Colonic mucosa (tissue), 4 donors: ENCODE measurements at regions not wholly inside any gene's neighbourhood (a gene's known extent, or its start where the extent isn't known, plus 50 kb on each side); places are given as distances from the start of the nearest gene placed in this dataset.
A peak's percentile ranks its signal among the peaks of the same experiment; 100 is the strongest.

Experiments used
- DNase-seq: peaks from one replicate; pipeline ENCODE4 v3.0.0-alpha.2; 2020
- H3K27ac ChIP-seq: fragments of 200-600 bp; one replicate; pipeline ENCODE4 v1.8.0; 2021
- H3K27me3 ChIP-seq: fragments of 200-600 bp; one replicate; pipeline ENCODE4 v1.8.0; 2021
- H3K36me3 ChIP-seq: fragments of 200-600 bp; one replicate; pipeline ENCODE4 v1.8.0; 2021
- H3K4me1 ChIP-seq: fragments of 200-600 bp; one replicate; pipeline ENCODE4 v1.8.0; 2021; ENCODE audit warnings: mild to moderate bottlenecking
- H3K4me3 ChIP-seq: fragments of 200-600 bp; one replicate; pipeline ENCODE4 v1.8.0; 2021
- H3K9ac ChIP-seq, 2 donors: one replicate each; pipeline ENCODE4 v1.7.0; 2013; ENCODE audit warnings: control low read depth in 2 of 2, low read depth in 2 of 2, low read length in 2 of 2
- H3K9me3 ChIP-seq: fragments of 200-600 bp; one replicate; pipeline ENCODE4 v1.8.0; 2021
- intact Hi-C: fragments of 100-400 bp; cut with DNase I; formaldehyde crosslinking; loops from one replicate; pipeline ENCODE4 v1.14.1; 2022
- TF ChIP-seq, protein P1 (sequence below): fragments of 200-600 bp; IDR thresholded peaks from one replicate; pipeline ENCODE4 v1.8.0; 2022; ENCODE audit warnings: antibody characterized with exemption, mild to moderate bottlenecking
- donor health status: healthy.
- donor health status: DM: no; HTN: no; CAD: no.
- donor health status: DM: no; HTN: no; CAD: no.

DNA sequence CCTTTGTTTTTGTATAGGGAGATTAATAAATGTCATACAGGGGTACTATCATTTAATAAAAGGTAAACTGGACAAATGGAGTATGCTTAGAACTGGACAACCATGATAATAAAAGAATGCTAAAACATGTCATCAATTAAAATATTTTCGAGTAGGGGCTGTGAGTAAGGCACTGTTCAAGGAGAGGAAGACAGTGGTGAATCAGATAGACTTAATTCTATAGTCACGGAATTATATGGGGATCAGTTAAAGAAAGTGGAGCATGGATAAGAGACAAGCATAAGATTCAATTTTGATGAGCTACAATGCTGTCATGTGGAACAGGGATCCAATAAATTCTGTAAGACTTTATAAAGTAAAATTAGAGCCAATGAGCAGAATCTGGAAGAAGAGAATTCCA lies 104.5 kb downstream of the HMHB1 start:
- no peak for DNase-seq

DNA sequence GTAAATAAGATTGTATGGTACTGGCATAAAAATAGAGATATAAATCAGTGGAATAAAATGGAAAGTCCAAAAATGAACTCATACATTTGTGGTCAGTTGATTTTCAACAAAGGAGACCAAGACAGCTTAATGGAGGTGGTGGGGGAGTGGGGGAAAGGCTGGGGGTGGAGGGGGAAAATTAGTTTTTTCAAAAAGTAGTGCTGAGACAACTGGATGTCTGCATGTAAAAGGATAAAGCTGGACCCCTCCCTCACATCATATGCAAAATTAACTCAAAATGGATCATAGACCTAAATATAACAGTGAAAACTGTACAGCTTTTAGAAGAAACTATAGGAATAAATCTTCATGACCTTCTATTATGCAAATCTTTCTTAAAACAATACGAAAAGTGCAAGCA lies 107.0 kb downstream of the HMHB1 start:
- no peaks in the 10 kb centered on the region for H3K4me1 ChIP-seq
- TF ChIP-seq, protein P1, sequence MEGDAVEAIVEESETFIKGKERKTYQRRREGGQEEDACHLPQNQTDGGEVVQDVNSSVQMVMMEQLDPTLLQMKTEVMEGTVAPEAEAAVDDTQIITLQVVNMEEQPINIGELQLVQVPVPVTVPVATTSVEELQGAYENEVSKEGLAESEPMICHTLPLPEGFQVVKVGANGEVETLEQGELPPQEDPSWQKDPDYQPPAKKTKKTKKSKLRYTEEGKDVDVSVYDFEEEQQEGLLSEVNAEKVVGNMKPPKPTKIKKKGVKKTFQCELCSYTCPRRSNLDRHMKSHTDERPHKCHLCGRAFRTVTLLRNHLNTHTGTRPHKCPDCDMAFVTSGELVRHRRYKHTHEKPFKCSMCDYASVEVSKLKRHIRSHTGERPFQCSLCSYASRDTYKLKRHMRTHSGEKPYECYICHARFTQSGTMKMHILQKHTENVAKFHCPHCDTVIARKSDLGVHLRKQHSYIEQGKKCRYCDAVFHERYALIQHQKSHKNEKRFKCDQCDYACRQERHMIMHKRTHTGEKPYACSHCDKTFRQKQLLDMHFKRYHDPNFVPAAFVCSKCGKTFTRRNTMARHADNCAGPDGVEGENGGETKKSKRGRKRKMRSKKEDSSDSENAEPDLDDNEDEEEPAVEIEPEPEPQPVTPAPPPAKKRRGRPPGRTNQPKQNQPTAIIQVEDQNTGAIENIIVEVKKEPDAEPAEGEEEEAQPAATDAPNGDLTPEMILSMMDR: no peak
- H3K9ac ChIP-seq: no peak overlapping the region
- no peak overlapping the region for H3K4me3 ChIP-seq
- no peak for DNase-seq
- H3K36me3 ChIP-seq: no peaks in the 10 kb centered on the region
- intact Hi-C loops: no loop called here
- no peak overlapping the region for H3K27ac ChIP-seq
- no peaks in the 10 kb centered on the region for H3K27me3 ChIP-seq
- H3K9me3 ChIP-seq: no peaks in the 10 kb centered on the region

More for the DNA sequence above, 104.5 kb downstream of the HMHB1 start:
- Histone ChIP-seq H3K27me3 (no peaks in the 10 kb centered on the region), H3K9me3 (no peaks in the 10 kb centered on the region), H3K4me3 (no peak overlapping the region), H3K4me1 (no peaks in the 10 kb centered on the region), H3K36me3 (no peaks in the 10 kb centered on the region), H3K9ac (no peak overlapping the region), H3K27ac (no peak overlapping the region)
- TF ChIP-seq, protein P1: no peak
- intact Hi-C loops: no loop called here

DNA sequence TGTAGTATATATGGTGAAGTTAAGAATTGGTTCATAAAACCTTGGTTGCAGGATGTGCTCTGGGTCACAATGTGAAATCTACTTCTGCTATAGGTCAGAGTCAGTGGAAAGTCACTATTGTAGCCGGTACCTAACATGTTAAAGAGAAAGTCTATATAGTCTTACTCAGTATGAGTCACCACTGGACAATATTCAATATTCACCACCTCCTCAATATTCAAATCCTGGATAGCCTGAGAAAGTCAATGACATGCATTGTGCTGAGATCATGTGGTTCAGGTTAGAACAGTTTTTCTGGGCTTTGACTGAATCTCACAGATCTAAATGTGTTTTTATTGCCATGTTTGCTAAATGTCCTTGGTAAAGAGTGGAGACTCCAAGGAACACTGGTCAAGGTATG lies 108.8 kb downstream of the HMHB1 start:
- intact Hi-C loops: no loop called here
- H3K27ac ChIP-seq: no peak overlapping the region
- H3K36me3 ChIP-seq: no peaks in the 10 kb centered on the region
- H3K9ac ChIP-seq: no peak overlapping the region
- no peak for DNase-seq
- no peaks in the 10 kb centered on the region for H3K9me3 ChIP-seq
- H3K4me3 ChIP-seq: no peak overlapping the region
- no peaks in the 10 kb centered on the region for H3K4me1 ChIP-seq
- H3K27me3 ChIP-seq: no peaks in the 10 kb centered on the region
- TF ChIP-seq, protein P1: no peak

DNA sequence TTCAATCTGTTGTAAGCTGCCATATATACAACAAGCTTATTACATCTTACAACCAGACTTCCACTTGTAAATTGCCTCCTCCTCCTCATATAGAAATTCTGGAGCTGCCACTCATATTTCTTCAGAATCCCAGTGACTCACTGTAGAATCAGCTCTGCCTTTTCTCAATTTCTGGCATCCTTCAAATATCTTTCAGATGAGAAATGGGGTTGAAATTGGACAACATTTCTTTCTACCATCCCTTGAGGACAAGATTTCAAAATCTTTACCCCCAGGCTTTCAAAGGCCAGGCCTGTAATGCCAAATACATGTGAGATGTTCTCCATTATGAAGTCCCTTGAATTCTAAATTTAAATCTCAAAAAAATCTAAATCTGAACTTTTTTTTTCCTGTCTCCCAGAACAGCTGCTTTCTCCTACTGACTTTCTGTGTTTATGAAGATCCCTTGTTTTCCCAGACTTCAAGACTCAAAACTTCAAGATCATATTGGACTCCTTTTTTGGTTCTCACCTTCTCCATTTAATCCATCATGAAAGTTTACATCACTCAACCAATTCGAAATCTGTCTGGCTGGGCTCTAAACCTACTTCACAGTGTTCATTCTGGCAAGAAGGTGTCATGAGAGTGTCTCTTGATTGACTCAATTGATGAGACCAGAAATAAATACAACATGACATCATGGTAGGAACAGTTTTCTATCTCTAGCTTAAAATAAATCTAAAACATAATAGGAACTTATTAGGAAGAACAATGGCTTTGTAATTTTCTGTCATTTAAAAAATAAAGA lies 109.8 kb downstream of the HMHB1 start:
- no peak for DNase-seq
- Histone ChIP-seq H3K9me3 (no peaks in the 10 kb centered on the region), H3K9ac (no peak overlapping the region), H3K36me3 (no peaks in the 10 kb centered on the region), H3K4me1 (no peaks in the 10 kb centered on the region), H3K4me3 (no peak overlapping the region), H3K27me3 (no peaks in the 10 kb centered on the region), H3K27ac (no peak overlapping the region)
- TF ChIP-seq, protein P1: no peak
- intact Hi-C loops: no loop called here

DNA sequence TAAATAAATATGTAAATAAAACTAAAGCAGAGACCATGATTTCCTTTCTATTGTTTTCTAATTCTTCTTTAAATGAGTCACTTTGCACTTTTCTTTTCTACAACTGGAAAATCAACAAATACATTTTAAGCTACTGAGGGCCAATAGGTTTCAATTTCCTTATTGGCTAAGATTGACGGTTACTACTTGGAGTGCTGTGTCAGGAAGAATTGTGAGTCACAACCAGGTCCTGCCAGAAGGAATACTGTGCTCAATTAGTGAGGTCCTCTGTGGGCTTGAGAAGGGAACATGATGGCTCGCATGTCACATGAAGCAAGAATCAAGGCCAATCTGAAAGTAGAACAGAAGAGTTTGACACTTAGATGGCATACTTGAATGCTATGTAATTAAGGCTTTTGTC lies 110.8 kb downstream of the HMHB1 start:
- no peaks in the 10 kb centered on the region for H3K27me3 ChIP-seq
- H3K9ac ChIP-seq: no peak overlapping the region
- H3K4me3 ChIP-seq: no peak overlapping the region
- TF ChIP-seq, protein P1: no peak
- no peak for DNase-seq
- H3K27ac ChIP-seq: peak overlapping the region; percentile 9
- intact Hi-C loops: no loop called here
- H3K36me3 ChIP-seq: no peaks in the 10 kb centered on the region
- no peaks in the 10 kb centered on the region for H3K9me3 ChIP-seq
- H3K4me1 ChIP-seq: no peaks in the 10 kb centered on the region
